ENCODE measurements at regions not wholly inside any gene's neighbourhood (a gene's known extent, or its start where the extent isn't known, plus 50 kb on each side); places are given as distances from the start of the nearest gene placed in this dataset.

DNA sequence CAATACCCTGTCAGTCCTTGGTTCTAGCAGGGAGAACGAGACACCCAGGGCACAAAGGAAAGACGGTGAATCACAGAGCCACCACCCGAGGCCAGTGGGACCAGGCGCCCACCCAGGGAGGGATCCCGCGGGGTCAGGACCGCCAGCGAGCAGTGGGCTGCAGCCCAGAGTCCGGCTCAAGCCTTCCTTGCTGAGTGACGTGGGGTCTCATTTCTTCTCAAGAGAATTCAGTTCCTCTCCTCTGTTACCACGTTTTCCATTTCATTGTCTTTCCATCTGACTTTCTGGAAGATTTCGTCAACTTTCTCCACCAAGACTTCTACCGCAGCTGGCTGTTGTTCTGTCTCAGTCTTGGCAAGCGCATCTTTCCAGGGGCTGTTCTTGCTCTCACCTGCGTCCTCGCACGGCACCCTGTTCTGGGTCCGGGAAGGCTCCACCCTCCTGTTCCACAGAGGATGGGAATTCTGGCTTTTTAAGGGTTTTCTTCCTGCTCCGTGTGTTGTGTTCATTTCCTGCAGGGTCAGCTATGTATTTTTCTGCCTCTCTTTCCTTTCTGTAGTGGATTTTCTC is 248.6 kb downstream of the NDUFA10 start:
- peaks cover 4% of the 10 kb centered on the region for H3K9me3 Mint-ChIP-seq
- H3K4me3 Mint-ChIP-seq = no peak overlapping the region
- TF ChIP-seq, protein P1, sequence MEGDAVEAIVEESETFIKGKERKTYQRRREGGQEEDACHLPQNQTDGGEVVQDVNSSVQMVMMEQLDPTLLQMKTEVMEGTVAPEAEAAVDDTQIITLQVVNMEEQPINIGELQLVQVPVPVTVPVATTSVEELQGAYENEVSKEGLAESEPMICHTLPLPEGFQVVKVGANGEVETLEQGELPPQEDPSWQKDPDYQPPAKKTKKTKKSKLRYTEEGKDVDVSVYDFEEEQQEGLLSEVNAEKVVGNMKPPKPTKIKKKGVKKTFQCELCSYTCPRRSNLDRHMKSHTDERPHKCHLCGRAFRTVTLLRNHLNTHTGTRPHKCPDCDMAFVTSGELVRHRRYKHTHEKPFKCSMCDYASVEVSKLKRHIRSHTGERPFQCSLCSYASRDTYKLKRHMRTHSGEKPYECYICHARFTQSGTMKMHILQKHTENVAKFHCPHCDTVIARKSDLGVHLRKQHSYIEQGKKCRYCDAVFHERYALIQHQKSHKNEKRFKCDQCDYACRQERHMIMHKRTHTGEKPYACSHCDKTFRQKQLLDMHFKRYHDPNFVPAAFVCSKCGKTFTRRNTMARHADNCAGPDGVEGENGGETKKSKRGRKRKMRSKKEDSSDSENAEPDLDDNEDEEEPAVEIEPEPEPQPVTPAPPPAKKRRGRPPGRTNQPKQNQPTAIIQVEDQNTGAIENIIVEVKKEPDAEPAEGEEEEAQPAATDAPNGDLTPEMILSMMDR (IDR thresholded peaks at IDR 0.05; ENCODE audit: unreplicated experiment in 3 of 3) = no peak
- peaks cover 48% of the 10 kb centered on the region for H3K27me3 Mint-ChIP-seq (ENCODE audit: low read depth)
- peak overlapping the region in 1 of 3 experiments; percentile 17 for H3K27ac Mint-ChIP-seq
- H3K4me1 Mint-ChIP-seq = peaks cover 7% of the 10 kb centered on the region
- H3K36me3 Mint-ChIP-seq (ENCODE audit: low read depth) = no peaks in the 10 kb centered on the region

GRCh38 chr2:239775623-239776435 is 249.3 kb downstream of the NDUFA10 start:
- Mint-ChIP-seq H3K36me3 (ENCODE audit: low read depth) (no peaks in the 10 kb centered on the region), H3K9me3 (peaks cover 6% of the 10 kb centered on the region), H3K4me3 (no peak overlapping the region), H3K27me3 (ENCODE audit: low read depth) (peaks cover 41% of the 10 kb centered on the region), H3K27ac (no peak overlapping the region), H3K4me1 (peaks cover 7% of the 10 kb centered on the region)
- TF ChIP-seq, protein P1 (IDR thresholded peaks at IDR 0.05; ENCODE audit: unreplicated experiment in 3 of 3) = no peak

DNA sequence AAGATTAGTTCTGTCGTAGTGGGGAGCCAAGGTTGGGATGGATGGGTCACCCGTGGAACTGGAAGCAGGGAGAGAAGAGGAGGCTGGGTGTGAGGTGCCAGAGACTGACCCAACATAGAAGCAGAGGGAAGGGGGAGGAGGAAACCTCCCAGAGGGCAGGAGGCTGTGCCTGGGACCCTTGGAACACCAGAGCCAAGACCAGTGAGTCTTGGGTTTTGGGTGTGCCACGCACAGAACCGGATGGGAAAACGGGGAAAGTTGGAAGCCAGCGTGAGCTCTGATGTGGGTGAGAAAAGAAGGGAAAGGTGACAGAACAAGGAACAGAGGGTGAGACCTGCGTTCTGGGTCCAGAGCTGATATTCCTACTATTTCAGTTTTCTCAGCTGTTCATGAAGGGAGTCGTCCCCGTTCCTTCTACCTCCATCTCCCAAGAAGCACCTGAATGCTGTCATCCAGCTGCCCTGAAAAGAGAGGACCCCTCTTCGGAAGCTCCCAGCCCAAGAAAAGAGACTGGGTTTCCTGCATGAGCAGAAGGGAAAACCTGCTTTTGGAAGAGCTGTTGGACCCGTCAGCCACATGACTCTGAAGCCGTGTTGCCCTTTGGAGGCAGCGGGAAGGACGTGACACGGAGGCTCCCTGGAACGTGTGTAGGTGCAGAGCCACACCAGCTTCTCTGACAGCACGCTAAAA is 250.1 kb downstream of the NDUFA10 start:
- Mint-ChIP-seq H3K4me3 (no peak overlapping the region), H3K27me3 (ENCODE audit: low read depth) (peaks cover 40% of the 10 kb centered on the region), H3K36me3 (ENCODE audit: low read depth) (no peaks in the 10 kb centered on the region), H3K27ac (no peak overlapping the region), H3K9me3 (peaks cover 6% of the 10 kb centered on the region), H3K4me1 (peaks cover 7% of the 10 kb centered on the region)
- TF ChIP-seq, protein P1 (IDR thresholded peaks at IDR 0.05; ENCODE audit: unreplicated experiment in 3 of 3) = no peak

- TF ChIP-seq, protein P1 (IDR thresholded peaks at IDR 0.05; ENCODE audit: unreplicated experiment in 3 of 3) = no peak
- Mint-ChIP-seq H3K27me3 (ENCODE audit: low read depth) (peaks cover 40% of the 10 kb centered on the region), H3K27ac (no peak overlapping the region), H3K9me3 (peaks cover 6% of the 10 kb centered on the region), H3K36me3 (ENCODE audit: low read depth) (no peaks in the 10 kb centered on the region), H3K4me1 (peaks cover 10% of the 10 kb centered on the region), H3K4me3 (no peak overlapping the region)
Measured at GRCh38 chr2:239774142-239774462, 251.0 kb downstream of the NDUFA10 start.

DNA sequence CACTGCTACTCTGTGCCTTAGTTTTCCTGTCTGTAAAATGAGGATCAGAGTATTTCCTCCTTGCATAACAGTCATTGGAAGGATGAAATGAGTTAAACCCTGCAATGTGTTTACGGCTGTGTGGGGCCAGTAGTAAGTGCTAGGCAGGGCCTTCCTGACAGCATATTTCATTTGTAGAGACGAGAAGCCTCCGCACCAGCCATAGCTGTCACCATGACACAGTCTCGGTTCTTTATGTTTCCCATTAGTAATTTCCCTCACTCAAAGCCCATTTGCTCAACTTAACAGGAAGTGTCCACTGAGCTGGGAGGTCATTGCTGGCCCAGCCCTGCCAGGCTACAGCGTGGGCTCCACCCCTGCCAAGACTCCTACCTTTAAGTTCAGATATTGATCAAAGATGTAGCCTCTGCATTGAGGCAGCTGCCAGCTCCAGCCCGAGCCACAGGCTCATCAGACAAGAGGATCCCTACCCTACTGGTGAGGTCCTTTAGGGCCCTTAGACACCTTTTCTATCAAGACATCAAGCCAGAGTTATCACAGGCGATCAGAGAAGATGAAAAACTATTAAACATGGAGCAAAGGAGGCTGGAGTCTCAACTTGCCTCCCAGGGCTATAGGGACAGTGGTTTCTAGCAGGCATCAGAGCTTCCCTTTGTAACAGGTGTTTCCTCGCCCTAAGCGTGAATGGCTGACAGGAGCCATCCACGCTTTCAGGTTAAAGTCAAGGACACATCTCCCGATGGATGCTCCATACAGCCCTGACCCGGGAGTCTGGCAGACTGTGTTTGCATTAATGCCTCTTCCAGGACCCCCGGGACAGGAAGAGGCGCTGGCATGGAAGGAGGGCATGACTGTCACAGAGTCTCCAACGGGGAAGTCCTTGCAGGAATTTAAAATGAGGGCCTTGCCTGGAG is 251.7 kb downstream of the NDUFA10 start:
- peaks cover 13% of the 10 kb centered on the region for H3K4me1 Mint-ChIP-seq
- H3K36me3 Mint-ChIP-seq (ENCODE audit: low read depth) = no peaks in the 10 kb centered on the region
- H3K9me3 Mint-ChIP-seq = peaks cover 6% of the 10 kb centered on the region
- no peak overlapping the region for H3K27ac Mint-ChIP-seq
- TF ChIP-seq, protein P1 (IDR thresholded peaks at IDR 0.05; ENCODE audit: unreplicated experiment in 3 of 3) = no peak
- no peak overlapping the region for H3K4me3 Mint-ChIP-seq
- peaks cover 44% of the 10 kb centered on the region for H3K27me3 Mint-ChIP-seq (ENCODE audit: low read depth)

All from nephron (organoid).